Keratinocyte (primary cell): ENCODE measurements at regions not wholly inside any gene's neighbourhood (a gene's known extent, or its start where the extent isn't known, plus 50 kb on each side); places are given as distances from the start of the nearest gene placed in this dataset.
"Not testable (repeated sequence)": the region's sequence is repeated elsewhere in the genome, so short reads cannot be mapped to it uniquely, and the experiment has no call there.

ENCODE experiments used
- DNase-seq: peaks from one replicate; pipeline ENCODE4 v3.0.0-alpha.2; 2011; ENCODE audit warnings: low read depth, missing footprints, low spot score
- FAIRE-seq: peaks from 2 replicates; lab custom pipeline; 2011; peaks lifted over from hg19 to GRCh38; lab: Jason Lieb, UNC
- H2AFZ ChIP-seq: 2 replicates; pipeline ENCODE4 v1.6.0; 2012; ENCODE audit warnings: low read length, control low read depth, inconsistent platforms; ENCODE audit not compliant: control insufficient read depth
- H3K27ac ChIP-seq: 2 replicates; pipeline ENCODE4 v1.5.1; 2011; ENCODE audit warnings: low read length; ENCODE audit not compliant: control insufficient read depth, insufficient read depth
- H3K27me3 ChIP-seq: 3 replicates; pipeline ENCODE4 v1.6.0; 2011; ENCODE audit warnings: low read length; ENCODE audit not compliant: control insufficient read depth, insufficient read depth; ENCODE audit errors: extremely low read depth
- H3K36me3 ChIP-seq, 2 experiments: 2 replicates in 1 of 2; 3 replicates in 1 of 2; pipeline ENCODE4 v1.5.1; 2011; ENCODE audit warnings: low read length in 2 of 2, mild to moderate bottlenecking in 1 of 2; ENCODE audit not compliant: control insufficient read depth in 2 of 2, insufficient read depth in 2 of 2; ENCODE audit errors: extremely low read depth in 1 of 2
- H3K4me1 ChIP-seq: 3 replicates; pipeline ENCODE4 v1.5.1; 2011; ENCODE audit warnings: low read length; ENCODE audit not compliant: control insufficient read depth, insufficient read depth; ENCODE audit errors: extremely low read depth
- H3K4me2 ChIP-seq: 3 replicates; pipeline ENCODE4 v1.6.0; 2011; ENCODE audit warnings: low read depth, low read length; ENCODE audit not compliant: control insufficient read depth, insufficient read depth; ENCODE audit errors: extremely low read depth
- H3K4me3 ChIP-seq, 3 experiments: fragments of 200-600 bp in 1 of 3; sonication (generic) in 1 of 3; 2 replicates in 2 of 3; 3 replicates in 1 of 3; pipeline ENCODE4 v1.5.1; 2011 to 2016; ENCODE audit warnings: low read length in 3 of 3, mild to moderate bottlenecking in 3 of 3, control low read depth in 2 of 3, inconsistent platforms in 1 of 3, low read depth in 1 of 3, mixed read lengths in 1 of 3, mixed run types in 1 of 3, moderate library complexity in 1 of 3; ENCODE audit not compliant: control insufficient read depth in 2 of 3, insufficient read depth in 2 of 3; ENCODE audit errors: extremely low read depth in 1 of 3
- H3K79me2 ChIP-seq: 2 replicates; pipeline ENCODE4 v1.6.0; 2012; ENCODE audit warnings: low read length; ENCODE audit not compliant: control insufficient read depth, insufficient read depth
- H3K9ac ChIP-seq: 3 replicates; pipeline ENCODE4 v1.6.0; 2011; ENCODE audit warnings: low read length; ENCODE audit not compliant: control insufficient read depth, insufficient read depth; ENCODE audit errors: extremely low read depth
- H3K9me1 ChIP-seq: 3 replicates; pipeline ENCODE4 v1.6.0; 2011; ENCODE audit warnings: low read length; ENCODE audit not compliant: control insufficient read depth, insufficient read depth; ENCODE audit errors: extremely low read depth
- H3K9me3 ChIP-seq: 2 replicates; pipeline ENCODE4 v1.5.1; 2012; ENCODE audit warnings: low read depth, low read length; ENCODE audit not compliant: control insufficient read depth
- H4K20me1 ChIP-seq: 3 replicates; pipeline ENCODE4 v1.6.0; 2011; ENCODE audit warnings: low read length; ENCODE audit not compliant: control insufficient read depth, insufficient read depth; ENCODE audit errors: extremely low read depth
- EZH2 ChIP-seq: IDR thresholded peaks from one replicate; pipeline ENCODE4 v1.6.1; 2012; ENCODE audit warnings: inconsistent platforms, mild to moderate bottlenecking, low read length, moderate library complexity
- dilution Hi-C: fragments of 300-500 bp; cut with MboI; formaldehyde crosslinking; loops from one replicate; pipeline ENCODE4 v1.7.0; 2020; ENCODE audit warnings: low sequenced_read_pairs; ENCODE audit not compliant: extremely low pct_ligation_motif_present
- TF ChIP-seq, protein P1 (sequence below), 3 experiments: IDR thresholded peaks in 1 of 3; conservative IDR thresholded peaks in 1 of 3; optimal IDR thresholded peaks in 1 of 3; 2 replicates in 2 of 3; 3 replicates in 1 of 3; pipeline versions ENCODE3 to v1.5.1; 2011; ENCODE audit warnings: low read length in 3 of 3, mild to moderate bottlenecking in 3 of 3, moderate library complexity in 2 of 3, control low read depth in 1 of 3, inconsistent platforms in 1 of 3; ENCODE audit not compliant: insufficient read depth in 2 of 3; ENCODE audit errors: extremely low read depth in 1 of 3

- FAIRE-seq (no peak), DNase-seq (no peak)
- Histone ChIP-seq H3K9ac (no peak overlapping the region), H3K9me3 (no peaks in the 10 kb centered on the region), H3K4me2 (no peak overlapping the region), H3K79me2 (no peaks in the 10 kb centered on the region), H4K20me1 (no peaks in the 10 kb centered on the region), H3K27me3 (no peaks in the 10 kb centered on the region), H3K36me3 (no peaks in the 10 kb centered on the region), H3K27ac (no peak overlapping the region), H2AFZ (no peak overlapping the region), H3K9me1 (no peaks in the 10 kb centered on the region), H3K4me1 (peaks cover 15% of the 10 kb centered on the region), H3K4me3 (no peak overlapping the region)
- TF ChIP-seq EZH2: no peak
- TF ChIP-seq, protein P1, sequence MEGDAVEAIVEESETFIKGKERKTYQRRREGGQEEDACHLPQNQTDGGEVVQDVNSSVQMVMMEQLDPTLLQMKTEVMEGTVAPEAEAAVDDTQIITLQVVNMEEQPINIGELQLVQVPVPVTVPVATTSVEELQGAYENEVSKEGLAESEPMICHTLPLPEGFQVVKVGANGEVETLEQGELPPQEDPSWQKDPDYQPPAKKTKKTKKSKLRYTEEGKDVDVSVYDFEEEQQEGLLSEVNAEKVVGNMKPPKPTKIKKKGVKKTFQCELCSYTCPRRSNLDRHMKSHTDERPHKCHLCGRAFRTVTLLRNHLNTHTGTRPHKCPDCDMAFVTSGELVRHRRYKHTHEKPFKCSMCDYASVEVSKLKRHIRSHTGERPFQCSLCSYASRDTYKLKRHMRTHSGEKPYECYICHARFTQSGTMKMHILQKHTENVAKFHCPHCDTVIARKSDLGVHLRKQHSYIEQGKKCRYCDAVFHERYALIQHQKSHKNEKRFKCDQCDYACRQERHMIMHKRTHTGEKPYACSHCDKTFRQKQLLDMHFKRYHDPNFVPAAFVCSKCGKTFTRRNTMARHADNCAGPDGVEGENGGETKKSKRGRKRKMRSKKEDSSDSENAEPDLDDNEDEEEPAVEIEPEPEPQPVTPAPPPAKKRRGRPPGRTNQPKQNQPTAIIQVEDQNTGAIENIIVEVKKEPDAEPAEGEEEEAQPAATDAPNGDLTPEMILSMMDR (optimal IDR thresholded peaks at IDR 0.05 in 1 of 3, IDR thresholded peaks at IDR 0.05 in 1 of 3, conservative IDR thresholded peaks at IDR 0.05 in 1 of 3; ENCODE audit: extremely low read depth in 1 of 3, insufficient read depth in 2 of 3, low read length in 3 of 3): no peak
- dilution Hi-C loops: no loop called here
Observed at GRCh38 chr2:72024451-72025175, 123.0 kb downstream of the CYP26B1 start.

GRCh38 chr2:72023678-72024390 is 123.8 kb downstream of the CYP26B1 start:
- Histone ChIP-seq H3K36me3 (no peaks in the 10 kb centered on the region), H3K4me3 (no peak overlapping the region), H2AFZ (no peak overlapping the region), H3K4me2 (no peak overlapping the region), H3K9ac (no peak overlapping the region), H3K27me3 (no peaks in the 10 kb centered on the region), H3K79me2 (no peaks in the 10 kb centered on the region), H4K20me1 (no peaks in the 10 kb centered on the region), H3K9me3 (no peaks in the 10 kb centered on the region), H3K4me1 (peaks cover 15% of the 10 kb centered on the region), H3K27ac (no peak overlapping the region), H3K9me1 (no peaks in the 10 kb centered on the region)
- dilution Hi-C loops: no loop called here
- no peak for FAIRE-seq
- no peak for DNase-seq
- TF ChIP-seq, protein P1 (optimal IDR thresholded peaks at IDR 0.05 in 1 of 3, IDR thresholded peaks at IDR 0.05 in 1 of 3, conservative IDR thresholded peaks at IDR 0.05 in 1 of 3; ENCODE audit: extremely low read depth in 1 of 3, insufficient read depth in 2 of 3, low read length in 3 of 3): no peak
- no peak for TF ChIP-seq EZH2

- dilution Hi-C loops: not testable (repeated sequence)
Observed at GRCh38 chr2:72021371-72021770, 126.3 kb downstream of the CYP26B1 start.

More at GRCh38 chr2:72021371-72021770, 126.3 kb downstream of the CYP26B1 start:
- H4K20me1 ChIP-seq, H3K36me3 ChIP-seq, H3K27ac ChIP-seq, H3K79me2 ChIP-seq, H3K9ac ChIP-seq, H3K4me2 ChIP-seq, H3K4me3 ChIP-seq, DNase-seq, FAIRE-seq, H2AFZ ChIP-seq, H3K9me1 ChIP-seq, H3K9me3 ChIP-seq, H3K27me3 ChIP-seq, H3K4me1 ChIP-seq: not testable (repeated sequence)
